GM21360 (cell line): ENCODE measurements at regions not wholly inside any gene's neighbourhood (a gene's known extent, or its start where the extent isn't known, plus 50 kb on each side); places are given as distances from the start of the nearest gene placed in this dataset.
"Not testable (repeated sequence)": the region's sequence is repeated elsewhere in the genome, so short reads cannot be mapped to it uniquely, and the experiment has no call there.

Source experiments
- ATAC-seq: cut with Tn5 transposase; IDR thresholded peaks from one replicate; pipeline ENCODE4 v1.9.1; 2021; ENCODE audit warnings: mild to moderate bottlenecking, moderate library complexity; ENCODE audit not compliant: unreplicated experiment

GRCh38 chrX:23458957-23459356 is 124.3 kb downstream of the PTCHD1 start:
- ATAC-seq, result not testable (repeated sequence)

- ATAC-seq, result no peak
Measured at GRCh38 chrX:23465105-23465791, 130.6 kb downstream of the PTCHD1 start.

GRCh38 chrX:23465985-23466384 is 131.3 kb downstream of the PTCHD1 start:
- no peak for ATAC-seq

- ATAC-seq, result no peak
Measured at GRCh38 chrX:23478056-23478455, 143.4 kb downstream of the PTCHD1 start.

GRCh38 chrX:23478561-23478960 is 143.9 kb downstream of the PTCHD1 start:
- ATAC-seq, result no peak

- no peak for ATAC-seq
Measured at GRCh38 chrX:23482561-23482960, 147.9 kb downstream of the PTCHD1 start.

- ATAC-seq, result no peak
Measured at GRCh38 chrX:23483396-23483795, 148.7 kb downstream of the PTCHD1 start.

- ATAC-seq, result peak; percentile 63
Measured at GRCh38 chrX:23493941-23494374, 159.3 kb downstream of the PTCHD1 start.

- no peak for ATAC-seq
Measured at GRCh38 chrX:23494741-23495140, 160.1 kb downstream of the PTCHD1 start.

- no peak for ATAC-seq
Measured at GRCh38 chrX:23497919-23498318, 163.3 kb downstream of the PTCHD1 start.

GRCh38 chrX:23501974-23502373 is 165.3 kb upstream of the PRDX4 start:
- ATAC-seq, result no peak

GRCh38 chrX:23503835-23504539 is 163.3 kb upstream of the PRDX4 start:
- ATAC-seq, result no peak

- ATAC-seq, result no peak
Measured at GRCh38 chrX:23504540-23504884, 162.8 kb upstream of the PRDX4 start.

- ATAC-seq, result no peak
Measured at GRCh38 chrX:23504895-23505294, 162.4 kb upstream of the PRDX4 start.

GRCh38 chrX:23505531-23506303 is 161.6 kb upstream of the PRDX4 start:
- ATAC-seq, result no peak

- ATAC-seq, result no peak
Measured at GRCh38 chrX:23509256-23509655, 158.0 kb upstream of the PRDX4 start.

GRCh38 chrX:23511793-23512192 is 155.5 kb upstream of the PRDX4 start:
- no peak for ATAC-seq

- no peak for ATAC-seq
Measured at GRCh38 chrX:23513121-23513520, 154.2 kb upstream of the PRDX4 start.

GRCh38 chrX:23514082-23514481 is 153.2 kb upstream of the PRDX4 start:
- ATAC-seq, result no peak

- ATAC-seq, result no peak
Measured at GRCh38 chrX:23515028-23515427, 152.3 kb upstream of the PRDX4 start.

GRCh38 chrX:23523026-23523657 is 144.2 kb upstream of the PRDX4 start:
- not testable (repeated sequence) for ATAC-seq
